IMR-90 (cell line): ENCODE measurements at regions not wholly inside any gene's neighbourhood (a gene's known extent, or its start where the extent isn't known, plus 50 kb on each side); places are given as distances from the start of the nearest gene placed in this dataset.

ENCODE experiments used
- ATAC-seq: fragments of 200-7000 bp; cut with Tn5 transposase; 2 replicates; pipeline ENCODE4 v1.9.1; 2020; ENCODE audit warnings: low read depth, mild to moderate bottlenecking, moderate library complexity
- BruUV-seq: library from RNA; stranded (reverse); fragments of 400-500 nt; replicated peaks from 2 replicates; lab custom pipeline; 2021; lab: Mats Ljungman, UMichigan
- CTCF ChIA-PET: fragments of 300-600 bp; formaldehyde crosslinking; extraction: SDS; loops from one replicate; lab custom pipeline; 2021; ENCODE audit warnings: antibody characterized with exemption; lab: Yijun Ruan, JAX
- POLR2A ChIA-PET: fragments of 300-600 bp; sonication (Branson Sonifier 250); formaldehyde crosslinking; loops from one replicate; lab custom pipeline; 2022; ENCODE audit warnings: antibody characterized with exemption; ENCODE audit not compliant: unreplicated experiment; lab: Charles Lee
- DNase-seq: peaks from one replicate; pipeline ENCODE4 v3.0.0; 2013
- H2AFZ ChIP-seq: replicated peaks from 2 replicates; pipeline ENCODE3; 2013; ENCODE audit warnings: low read length, mild to moderate bottlenecking; ENCODE audit not compliant: poor library complexity
- H2AK5ac ChIP-seq: 2 replicates; pipeline ENCODE4 v1.6.1; 2013; ENCODE audit warnings: low read depth, low read length, inconsistent platforms
- H2AK9ac ChIP-seq: replicated peaks from 2 replicates; pipeline ENCODE3; 2013; ENCODE audit warnings: mild to moderate bottlenecking, low read depth, low read length, moderate library complexity; ENCODE audit not compliant: poor library complexity
- H2BK120ac ChIP-seq: 2 replicates; pipeline ENCODE4 v1.6.1; 2013; ENCODE audit warnings: low read depth, low read length, inconsistent platforms
- H2BK15ac ChIP-seq: 3 replicates; pipeline ENCODE4 v1.6.1; 2013; ENCODE audit warnings: low read depth, low read length, inconsistent platforms
- H2BK20ac ChIP-seq: 2 replicates; pipeline ENCODE4 v1.6.1; 2013; ENCODE audit warnings: low read depth, mild to moderate bottlenecking, inconsistent platforms, low read length, moderate library complexity
- H2BK5ac ChIP-seq: 2 replicates; pipeline ENCODE4 v1.6.1; 2013; ENCODE audit warnings: mild to moderate bottlenecking, low read depth, low read length, inconsistent platforms; ENCODE audit not compliant: poor library complexity, severe bottlenecking
- H3K14ac ChIP-seq: replicated peaks from 2 replicates; pipeline ENCODE4 v1.6.1; 2013; ENCODE audit warnings: low read depth, low read length, inconsistent platforms
- H3K18ac ChIP-seq: 2 replicates; pipeline ENCODE4 v1.6.1; 2013; ENCODE audit warnings: low read depth, low read length, control low read depth
- H3K23ac ChIP-seq: 2 replicates; pipeline ENCODE4 v1.6.1; 2013; ENCODE audit warnings: low read depth, low read length, inconsistent platforms
- H3K27ac ChIP-seq: 2 replicates; pipeline ENCODE4 v1.5.1; 2013; ENCODE audit warnings: mild to moderate bottlenecking, control low read depth, low read length; ENCODE audit not compliant: insufficient read depth
- H3K27me3 ChIP-seq: 2 replicates; pipeline ENCODE4 v1.6.1; 2013; ENCODE audit warnings: low read length; ENCODE audit not compliant: control insufficient read depth, insufficient read depth
- H3K36me3 ChIP-seq: 2 replicates; pipeline ENCODE4 v1.6.1; 2013; ENCODE audit warnings: low read length, mixed read lengths; ENCODE audit not compliant: control insufficient read depth, insufficient read depth
- H3K4ac ChIP-seq: 2 replicates; pipeline ENCODE4 v1.6.1; 2013; ENCODE audit warnings: low read depth, low read length, inconsistent platforms
- H3K4me1 ChIP-seq: 2 replicates; pipeline ENCODE4 v1.6.1; 2013; ENCODE audit warnings: low read length, mixed read lengths; ENCODE audit not compliant: control insufficient read depth, insufficient read depth
- H3K4me2 ChIP-seq: 2 replicates; pipeline ENCODE4 v1.6.1; 2013; ENCODE audit warnings: low read depth, mild to moderate bottlenecking, control low read depth, low read length, moderate library complexity
- H3K4me3 ChIP-seq: 2 replicates; pipeline ENCODE4 v1.5.1; 2013; ENCODE audit warnings: low read depth, mild to moderate bottlenecking, control low read depth, low read length, moderate library complexity; ENCODE audit not compliant: insufficient read depth
- H3K56ac ChIP-seq: 2 replicates; pipeline ENCODE4 v1.6.1; 2013; ENCODE audit warnings: low read length, inconsistent platforms; ENCODE audit not compliant: insufficient read depth; ENCODE audit errors: extremely low read depth
- H3K79me1 ChIP-seq, 2 experiments: 2 replicates each; pipeline ENCODE4 v1.6.1; 2013; ENCODE audit warnings: low read length in 2 of 2, inconsistent platforms in 1 of 2, low read depth in 1 of 2
- H3K9ac ChIP-seq: 2 replicates; pipeline ENCODE4 v1.6.1; 2013; ENCODE audit warnings: low read depth, low read length, control low read depth
- H3K9me1 ChIP-seq: 2 replicates; pipeline ENCODE4 v1.6.1; 2013; ENCODE audit warnings: low read length, inconsistent platforms; ENCODE audit not compliant: insufficient read depth
- H3K9me3 ChIP-seq: 2 replicates; pipeline ENCODE4 v1.6.1; 2013; ENCODE audit warnings: low read length; ENCODE audit not compliant: control insufficient read depth, insufficient read depth
- H4K20me1 ChIP-seq: 2 replicates; pipeline ENCODE4 v1.6.1; 2013; ENCODE audit warnings: low read length, inconsistent platforms; ENCODE audit not compliant: insufficient read depth
- H4K5ac ChIP-seq: 2 replicates; pipeline ENCODE4 v1.6.1; 2013; ENCODE audit warnings: mild to moderate bottlenecking, low read depth, low read length, control low read depth
- H4K8ac ChIP-seq, 2 experiments: 2 replicates each; pipeline ENCODE4 v1.6.1; 2013; ENCODE audit warnings: low read depth in 2 of 2, low read length in 2 of 2, control low read depth in 1 of 2, inconsistent platforms in 1 of 2
- H4K91ac ChIP-seq: 2 replicates; pipeline ENCODE4 v1.6.1; 2013; ENCODE audit warnings: low read depth, low read length, inconsistent platforms; ENCODE audit not compliant: insufficient read depth
- CEBPB ChIP-seq: IDR thresholded peaks from 2 replicates; pipeline ENCODE4 v1.6.1; 2012; ENCODE audit warnings: low read depth, low read length, improper control_type of control experiment
- CHD1 ChIP-seq: IDR thresholded peaks from 2 replicates; pipeline ENCODE4 v1.6.1; 2012; ENCODE audit warnings: low read depth, low read length, improper control_type of control experiment
- MAFK ChIP-seq: IDR thresholded peaks from 2 replicates; pipeline ENCODE4 v1.6.1; 2012; ENCODE audit warnings: low read depth, low read length, improper control_type of control experiment
- MAZ ChIP-seq: IDR thresholded peaks from 2 replicates; pipeline ENCODE4 v1.6.1; 2012; ENCODE audit warnings: low read depth, mild to moderate bottlenecking, low read length, improper control_type of control experiment, moderate library complexity, borderline replicate concordance
- MXI1 ChIP-seq: IDR thresholded peaks from 2 replicates; pipeline ENCODE4 v1.6.1; 2012; ENCODE audit warnings: low read depth, mild to moderate bottlenecking, low read length, moderate library complexity, borderline replicate concordance
- NFE2L2 ChIP-seq: fragments of 150-350 bp; IDR thresholded peaks from 2 replicates; pipeline ENCODE4 v1.6.1; 2016; ENCODE audit warnings: low read depth, mild to moderate bottlenecking, low read length
- POLR2A ChIP-seq: IDR thresholded peaks from 2 replicates; pipeline ENCODE4 v1.6.1; 2012; ENCODE audit warnings: mild to moderate bottlenecking, low read depth, low read length
- RCOR1 ChIP-seq: IDR thresholded peaks from 2 replicates; pipeline ENCODE4 v1.6.1; 2012; ENCODE audit warnings: mild to moderate bottlenecking, low read length, improper control_type of control experiment; ENCODE audit not compliant: insufficient replicate concordance
- RFX5 ChIP-seq: IDR thresholded peaks from 2 replicates; pipeline ENCODE4 v1.8.0; 2012; ENCODE audit warnings: low read depth, mild to moderate bottlenecking, low read length, moderate library complexity
- SMC3 ChIP-seq: fragments of 150-350 bp; IDR thresholded peaks from 2 replicates; pipeline ENCODE4 v1.6.1; 2016; ENCODE audit warnings: low read depth, mild to moderate bottlenecking, antibody characterized with exemption, low read length, moderate library complexity
- USF2 ChIP-seq: fragments of 150-350 bp; IDR thresholded peaks from 2 replicates; pipeline ENCODE4 v1.6.1; 2017; ENCODE audit warnings: mild to moderate bottlenecking, antibody characterized with exemption, low read length, low read depth
- dilution Hi-C: fragments of 300-500 bp; cut with HindIII; formaldehyde crosslinking; loops from one replicate; pipeline ENCODE4 v1.14.3; 2018; ENCODE audit warnings: low sequenced_read_pairs; ENCODE audit not compliant: unreplicated experiment
- in situ Hi-C: fragments of 300-500 bp; cut with MboI; formaldehyde crosslinking; loops from 3 replicates; pipeline ENCODE4 v1.14.3; 2019; ENCODE audit warnings: low sequenced_read_pairs, inconsistent platforms, mixed read lengths
- intact Hi-C: fragments of 100-400 bp; cut with micrococcal nuclease; formaldehyde crosslinking; loops from 2 replicates; pipeline ENCODE4 v1.10.0; 2022
- TF ChIP-seq, protein P1 (sequence below): conservative IDR thresholded peaks from 2 replicates; pipeline ENCODE4 v1.5.1; 2012; ENCODE audit warnings: mild to moderate bottlenecking, low read depth, low read length, improper control_type of control experiment

DNA sequence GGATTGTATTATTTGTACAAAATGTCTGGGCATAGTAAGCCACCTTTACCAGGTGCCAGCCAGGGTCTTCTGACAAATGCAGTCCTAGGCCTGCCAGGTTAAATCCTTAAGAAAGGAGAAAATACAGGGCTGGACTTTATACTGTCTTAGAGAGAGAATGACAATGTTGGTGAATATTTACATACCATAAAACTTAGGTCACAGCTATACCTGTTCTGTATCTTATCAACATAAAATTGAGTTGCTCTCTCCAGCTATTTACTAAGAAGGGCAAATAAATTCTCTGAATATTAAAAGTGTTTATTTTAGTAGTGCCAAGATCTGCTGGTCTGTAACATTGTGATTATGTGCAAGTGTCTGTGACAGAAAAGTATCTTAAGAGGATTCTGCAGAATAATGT lies 971.1 kb downstream of the AACS start:
- H4K20me1 ChIP-seq = no peaks in the 10 kb centered on the region
- intact Hi-C loops (no loop called here), dilution Hi-C loops (no loop called here), in situ Hi-C loops (no loop called here)
- no peaks in the 10 kb centered on the region for H3K79me1 ChIP-seq
- TF ChIP-seq MXI1 (no peak), POLR2A (no peak), MAZ (no peak), RFX5 (no peak), RCOR1 (no peak), CEBPB (no peak), SMC3 (no peak), NFE2L2 (no peak), USF2 (no peak), CHD1 (no peak), MAFK (no peak)
- TF ChIP-seq, protein P1, sequence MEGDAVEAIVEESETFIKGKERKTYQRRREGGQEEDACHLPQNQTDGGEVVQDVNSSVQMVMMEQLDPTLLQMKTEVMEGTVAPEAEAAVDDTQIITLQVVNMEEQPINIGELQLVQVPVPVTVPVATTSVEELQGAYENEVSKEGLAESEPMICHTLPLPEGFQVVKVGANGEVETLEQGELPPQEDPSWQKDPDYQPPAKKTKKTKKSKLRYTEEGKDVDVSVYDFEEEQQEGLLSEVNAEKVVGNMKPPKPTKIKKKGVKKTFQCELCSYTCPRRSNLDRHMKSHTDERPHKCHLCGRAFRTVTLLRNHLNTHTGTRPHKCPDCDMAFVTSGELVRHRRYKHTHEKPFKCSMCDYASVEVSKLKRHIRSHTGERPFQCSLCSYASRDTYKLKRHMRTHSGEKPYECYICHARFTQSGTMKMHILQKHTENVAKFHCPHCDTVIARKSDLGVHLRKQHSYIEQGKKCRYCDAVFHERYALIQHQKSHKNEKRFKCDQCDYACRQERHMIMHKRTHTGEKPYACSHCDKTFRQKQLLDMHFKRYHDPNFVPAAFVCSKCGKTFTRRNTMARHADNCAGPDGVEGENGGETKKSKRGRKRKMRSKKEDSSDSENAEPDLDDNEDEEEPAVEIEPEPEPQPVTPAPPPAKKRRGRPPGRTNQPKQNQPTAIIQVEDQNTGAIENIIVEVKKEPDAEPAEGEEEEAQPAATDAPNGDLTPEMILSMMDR = no peak
- DNase-seq = no peak
- H2BK15ac ChIP-seq = no peak overlapping the region
- H3K18ac ChIP-seq = no peak overlapping the region
- H3K9ac ChIP-seq = no peak overlapping the region
- no peak for ATAC-seq
- no peak overlapping the region for H3K4ac ChIP-seq
- no peaks in the 10 kb centered on the region for H3K4me1 ChIP-seq
- no peaks in the 10 kb centered on the region for H3K27me3 ChIP-seq
- H2AK5ac ChIP-seq = no peak overlapping the region
- CTCF ChIA-PET = no interaction called here
- no peaks in the 10 kb centered on the region for H3K9me1 ChIP-seq
- H3K9me3 ChIP-seq = peaks cover 6% of the 10 kb centered on the region
- no peak overlapping the region for H4K91ac ChIP-seq
- H3K36me3 ChIP-seq = no peaks in the 10 kb centered on the region
- H4K8ac ChIP-seq = no peak overlapping the region
- H3K14ac ChIP-seq = no peak overlapping the region
- POLR2A ChIA-PET = no interaction called here
- H3K27ac ChIP-seq = no peak overlapping the region
- no peak overlapping the region for H3K4me3 ChIP-seq
- no peak overlapping the region for H2BK5ac ChIP-seq
- no peak overlapping the region for H2AFZ ChIP-seq
- H3K23ac ChIP-seq = no peak overlapping the region
- no peak overlapping the region for H2BK20ac ChIP-seq
- no peak overlapping the region for H3K4me2 ChIP-seq
- no peak overlapping the region for H2AK9ac ChIP-seq
- no peak overlapping the region for H2BK120ac ChIP-seq
- no peak overlapping the region for H3K56ac ChIP-seq
- no peak overlapping the region for H4K5ac ChIP-seq
- BruUV-seq = no TSS peak
